ENCODE measurements at regions not wholly inside any gene's neighbourhood (a gene's known extent, or its start where the extent isn't known, plus 50 kb on each side); places are given as distances from the start of the nearest gene placed in this dataset.

- TF ChIP-seq SMC3 (IDR thresholded peaks at IDR 0.05; ENCODE audit: low read depth, low read length), result no peak
- TF ChIP-seq FOS (IDR thresholded peaks at IDR 0.05; ENCODE audit: low read depth, low read length), result no peak
- TF ChIP-seq CTCF (conservative IDR thresholded peaks at IDR 0.05; ENCODE audit: low read depth, low read length), result no peak
- TF ChIP-seq RCOR1 (IDR thresholded peaks at IDR 0.05; ENCODE audit: insufficient replicate concordance, low read length), result no peak
These were observed 76.2 kb upstream of the IVNS1ABP start for GRCh38 chr1:185393205-185393604.

Data from IMR-90 (cell line).